Stimulated activated CD8-positive, alpha-beta memory T cell treated with anti-CD3 and anti-CD28 coated beads, Interleukin-12 subunit alpha, Interleukin-12 subunit beta, amount 100 ng/mL, for 1 hour (primary cell): ENCODE measurements at regions not wholly inside any gene's neighbourhood (a gene's known extent, or its start where the extent isn't known, plus 50 kb on each side); places are given as distances from the start of the nearest gene placed in this dataset.

Experiments
- DNase-seq: peaks from one replicate; pipeline ENCODE4 v3.0.0-alpha.2; 2020; ENCODE audit warnings: low read depth

- no peak for DNase-seq
Measured at GRCh38 chr3:194925614-194926013, 239.9 kb downstream of the FAM43A start.

- no peak for DNase-seq
Measured at GRCh38 chr3:194928227-194928626, 242.5 kb downstream of the FAM43A start.

DNA sequence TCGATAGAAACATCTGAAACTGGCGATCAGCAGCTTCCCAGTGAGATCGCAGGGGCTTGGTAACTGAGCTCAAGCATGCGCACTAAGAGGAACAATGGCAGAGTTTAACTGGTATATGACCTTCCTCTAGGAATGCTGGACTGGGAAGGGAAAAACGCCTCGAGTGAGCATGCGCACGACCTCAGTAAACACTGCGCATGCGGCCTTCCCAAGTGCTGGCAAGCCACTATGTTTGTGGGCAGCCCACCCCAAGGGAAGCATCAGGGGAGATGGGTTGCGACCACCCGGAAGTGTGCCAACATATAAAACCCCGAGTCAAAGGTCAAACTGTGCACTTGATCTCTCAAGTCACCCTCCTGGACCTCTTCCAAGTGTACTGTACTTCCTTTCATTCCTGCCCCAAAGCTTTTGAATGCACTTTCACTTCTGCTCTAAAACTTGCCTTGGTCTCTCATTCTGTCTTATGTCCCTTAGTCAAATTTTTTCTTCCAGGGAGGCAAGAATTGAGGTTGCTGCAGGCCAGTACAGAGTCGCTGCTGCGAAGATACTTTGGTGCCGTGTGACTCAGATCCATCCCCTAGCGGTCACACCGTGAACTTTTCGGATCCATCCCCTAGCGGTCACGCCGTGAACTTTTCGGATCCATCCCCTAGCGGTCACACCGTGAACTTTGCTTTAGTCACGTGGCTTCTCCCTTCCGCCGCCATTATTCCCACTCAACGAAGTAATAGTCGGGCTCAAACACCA, 243.3 kb downstream of the FAM43A start:
- no peak for DNase-seq

DNA sequence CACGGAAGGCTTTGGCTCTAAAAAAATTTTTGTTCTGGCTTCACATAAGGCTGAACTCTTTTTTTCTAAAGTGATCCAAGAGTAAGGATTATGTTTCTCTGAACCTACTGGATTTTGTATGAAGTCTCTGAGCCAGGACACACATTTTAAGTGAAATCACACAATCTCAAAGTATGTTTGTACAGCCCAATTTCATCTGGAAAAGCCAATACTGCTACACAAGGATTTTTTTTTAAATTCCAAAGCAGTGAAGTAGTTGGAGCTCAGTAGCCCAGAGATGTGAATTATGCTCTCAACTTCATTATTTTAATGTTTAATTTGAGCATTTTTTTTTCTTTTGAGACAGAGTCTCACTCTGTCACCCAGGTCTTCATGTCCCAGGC, 243.9 kb downstream of the FAM43A start:
- no peak for DNase-seq

DNA sequence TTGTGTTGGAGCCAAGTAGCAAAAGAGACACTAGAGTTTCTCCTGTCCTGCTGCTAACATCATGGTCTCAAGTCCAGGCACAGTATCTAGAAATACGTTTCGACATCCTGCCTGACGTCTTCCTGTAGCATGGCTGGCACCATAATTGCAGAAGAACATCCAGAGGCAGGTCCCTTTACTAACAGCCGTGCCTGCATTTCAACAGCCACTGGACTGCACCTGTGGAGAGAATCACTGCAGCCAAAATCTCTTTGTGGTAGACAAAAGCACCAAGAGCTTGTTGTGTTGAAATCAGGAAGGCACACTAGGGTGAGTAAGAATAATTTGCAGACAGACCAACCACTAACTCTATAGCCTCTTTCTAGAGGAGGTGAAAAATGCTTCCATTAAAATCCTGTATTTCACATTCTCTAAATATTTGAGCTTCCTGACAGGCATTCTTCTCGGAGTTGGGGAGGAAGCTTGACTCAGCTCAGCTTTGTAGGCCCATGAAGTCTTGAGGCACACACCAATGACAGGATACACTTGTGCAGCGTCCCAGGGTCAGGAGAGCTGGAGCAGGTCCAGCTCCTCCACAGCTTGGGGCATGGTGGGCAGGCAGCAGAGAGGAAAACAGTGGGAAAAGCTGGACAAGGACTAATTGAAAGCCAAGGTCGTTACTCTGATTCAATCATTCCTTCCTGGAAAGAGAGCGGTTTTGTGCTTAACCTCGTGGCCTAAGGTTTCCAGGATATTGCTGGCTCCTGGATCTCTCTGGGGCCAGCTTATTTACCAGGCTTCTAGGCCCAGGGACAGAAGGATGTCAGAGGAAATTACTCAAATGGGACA, 244.9 kb downstream of the FAM43A start:
- no peak for DNase-seq

- no peak for DNase-seq
Measured at GRCh38 chr3:194931347-194931746, 245.7 kb downstream of the FAM43A start.

GRCh38 chr3:194931865-194932264, 246.2 kb downstream of the FAM43A start:
- DNase-seq = no peak

DNA sequence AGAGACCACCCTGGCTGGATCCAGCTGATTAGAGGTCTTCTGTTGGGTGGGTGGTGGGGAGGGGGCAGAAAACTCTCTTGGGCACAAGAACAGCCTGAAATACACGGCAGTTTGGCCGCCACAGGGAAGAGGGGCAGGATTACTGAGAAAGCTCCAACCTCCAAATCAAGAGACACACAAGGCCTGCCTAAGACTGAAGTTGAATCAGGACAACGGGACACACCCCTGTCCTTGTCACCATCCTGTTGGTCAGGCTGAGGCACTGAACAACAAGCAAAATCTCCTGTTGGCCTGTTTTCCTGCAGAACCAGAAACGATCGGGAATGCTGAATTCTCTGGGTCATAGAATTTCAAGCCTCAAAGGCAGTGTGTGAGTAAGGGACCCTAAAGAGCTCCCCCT, 247.8 kb downstream of the FAM43A start:
- DNase-seq = no peak

- DNase-seq = no peak
Measured at GRCh38 chr3:194935061-194935460, 249.4 kb downstream of the FAM43A start.

- DNase-seq = no peak
Measured at GRCh38 chr3:194935632-194936470, 250.2 kb downstream of the FAM43A start.

- DNase-seq = no peak
Measured at GRCh38 chr3:194936659-194937058, 251.0 kb downstream of the FAM43A start.

- no peak for DNase-seq
Measured at GRCh38 chr3:194937144-194937543, 251.5 kb downstream of the FAM43A start.

DNA sequence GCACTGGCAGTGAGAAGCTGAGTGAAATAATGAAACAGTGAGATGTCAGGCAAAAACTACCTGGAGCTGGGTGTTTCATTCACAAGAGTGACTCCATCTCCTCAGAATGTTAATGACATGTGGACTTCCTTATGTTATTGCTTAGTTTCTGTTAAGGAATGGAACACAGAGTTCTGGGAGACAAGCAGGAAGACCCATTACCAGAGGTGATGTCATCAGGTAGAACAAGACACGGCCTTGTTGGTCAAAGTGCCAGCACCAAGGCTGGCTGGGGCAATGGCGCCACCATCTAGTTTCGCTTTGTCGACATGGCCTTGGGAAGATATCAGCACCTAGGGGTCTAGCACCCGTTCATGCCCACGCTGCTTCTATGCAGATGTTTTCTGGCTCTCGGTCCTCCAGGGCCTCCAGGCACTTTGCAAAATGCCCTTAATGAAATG, 252.2 kb downstream of the FAM43A start:
- DNase-seq = no peak

GRCh38 chr3:194938845-194939531, 253.3 kb downstream of the FAM43A start:
- DNase-seq = no peak

- no peak for DNase-seq
Measured at GRCh38 chr3:194939532-194939909, 253.8 kb downstream of the FAM43A start.

DNA sequence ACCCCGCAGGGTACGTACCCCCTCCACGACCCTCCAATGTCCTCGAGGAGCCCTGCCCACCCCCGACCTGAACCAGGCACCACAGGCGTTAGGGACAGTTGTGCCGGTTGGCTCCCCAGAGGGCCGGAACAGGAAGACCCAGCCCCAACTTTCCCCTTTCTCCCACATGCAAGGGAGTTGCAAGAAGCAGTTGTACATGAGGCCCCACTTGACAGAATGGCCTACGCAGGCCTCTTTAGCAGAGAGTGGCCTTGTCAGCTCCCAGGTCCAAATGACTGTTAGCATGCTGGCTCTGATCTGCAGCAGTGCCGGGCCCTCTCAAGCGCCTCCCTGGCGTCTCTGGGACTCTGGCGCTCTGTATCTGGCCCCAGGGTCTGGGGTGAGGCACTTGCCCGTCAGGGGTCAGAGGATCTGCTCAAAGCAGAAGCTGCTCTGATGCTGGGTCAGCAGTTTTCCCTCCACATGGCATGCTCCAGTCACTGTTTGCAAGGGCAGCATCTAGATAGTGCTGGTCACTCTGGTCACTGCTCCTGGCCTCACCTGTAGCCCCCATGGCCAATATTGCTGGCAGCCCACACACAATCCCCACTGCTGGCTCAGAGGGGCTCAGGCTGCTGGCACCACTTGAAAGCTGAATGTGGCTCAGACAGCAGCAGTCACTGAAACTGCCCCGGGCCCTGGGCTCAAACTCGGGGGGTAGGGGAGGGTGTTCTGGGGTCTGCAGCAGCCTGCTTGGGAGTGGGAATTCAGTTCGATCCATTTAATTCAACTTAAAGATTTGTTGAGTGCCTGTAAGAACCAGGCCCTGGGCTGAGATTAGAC, 254.5 kb downstream of the FAM43A start:
- no peak for DNase-seq

DNA sequence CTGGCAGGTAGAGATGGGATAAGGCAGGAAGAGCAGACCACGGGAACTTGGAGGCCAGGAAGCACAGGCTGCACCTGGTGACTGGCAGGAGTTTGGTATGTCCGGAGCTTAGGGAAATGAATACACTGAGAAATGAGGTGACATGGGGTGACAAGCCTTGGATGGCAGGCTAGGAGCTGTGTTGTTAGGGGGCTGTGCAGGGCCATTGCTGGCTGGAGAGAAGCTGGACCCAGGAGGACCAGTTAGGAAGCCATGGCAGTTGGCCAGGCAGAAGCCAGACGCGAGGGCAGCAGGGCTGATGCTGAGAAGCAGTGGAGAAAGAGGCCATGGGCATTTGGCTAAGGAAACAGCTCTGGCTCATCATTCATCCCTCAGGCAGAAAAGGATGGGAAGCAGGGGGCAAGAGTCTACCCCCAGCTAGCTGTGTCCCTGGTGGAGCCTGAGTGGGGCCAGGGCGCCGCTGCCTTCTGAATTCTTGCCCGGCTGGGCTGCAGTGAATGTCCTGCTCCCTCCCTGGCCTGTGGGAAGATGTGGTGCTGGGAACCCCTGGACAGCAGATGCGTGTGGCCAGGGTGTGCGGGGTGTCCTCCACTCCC, 255.8 kb downstream of the FAM43A start:
- DNase-seq = no peak

- no peak for DNase-seq
Measured at GRCh38 chr3:194941956-194942511, 256.4 kb downstream of the FAM43A start.

GRCh38 chr3:194944526-194944925, 258.8 kb downstream of the FAM43A start:
- no peak for DNase-seq

DNA sequence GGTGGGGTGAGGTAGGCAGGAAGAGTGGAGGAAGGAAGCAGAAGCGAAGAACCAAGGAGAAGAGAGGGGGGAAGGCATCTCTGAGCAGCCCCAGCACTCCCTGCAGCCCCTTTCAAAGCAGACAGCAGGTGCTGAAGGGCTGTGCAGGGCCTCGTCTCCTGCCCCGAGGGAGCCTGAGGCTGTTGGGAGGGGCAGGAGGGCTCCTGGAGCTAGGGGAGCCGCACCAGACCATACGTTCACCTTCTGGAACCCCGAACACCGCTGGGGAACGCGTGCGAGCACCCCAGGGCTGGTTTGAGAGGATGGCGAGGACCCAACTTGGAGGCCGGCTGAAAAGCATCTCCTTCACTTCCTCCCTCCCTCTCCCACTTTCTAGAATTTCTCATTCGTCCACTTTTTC, 259.8 kb downstream of the FAM43A start:
- DNase-seq = no peak
